Suprapubic skin (tissue), 4 donors: ENCODE measurements at regions not wholly inside any gene's neighbourhood (a gene's known extent, or its start where the extent isn't known, plus 50 kb on each side); places are given as distances from the start of the nearest gene placed in this dataset.
"Not testable (repeated sequence)": the region's sequence is repeated elsewhere in the genome, so short reads cannot be mapped to it uniquely, and the experiment has no call there.

Source experiments
- DNase-seq, 2 donors: peaks; one replicate each; pipeline ENCODE4 v3.0.0-alpha.2; 2019; ENCODE audit warnings: low spot score in 2 of 2
- H3K27ac ChIP-seq: fragments of 200-600 bp; sonication (generic); one replicate; pipeline ENCODE4 v1.5.1; 2019
- H3K27me3 ChIP-seq: fragments of 200-600 bp; sonication (generic); one replicate; pipeline ENCODE4 v1.5.1; 2019
- H3K36me3 ChIP-seq: fragments of 200-600 bp; sonication (generic); one replicate; pipeline ENCODE4 v1.5.1; 2019
- H3K4me1 ChIP-seq: fragments of 200-600 bp; sonication (generic); one replicate; pipeline ENCODE4 v1.5.1; 2019
- H3K4me3 ChIP-seq: fragments of 200-600 bp; sonication (generic); one replicate; pipeline ENCODE4 v1.5.1; 2019; ENCODE audit warnings: mild to moderate bottlenecking
- H3K9me3 ChIP-seq: fragments of 200-600 bp; sonication (generic); one replicate; pipeline ENCODE4 v1.5.1; 2019
- CTCF ChIP-seq, 2 donors: fragments of 200-600 bp in 1 of 2; fragments of 450-650 bp in 1 of 2; sonication (generic) in 1 of 2; IDR thresholded peaks; one replicate each; pipeline ENCODE4 v1.5.1; 2016 to 2019; ENCODE audit warnings: antibody characterized with exemption in 2 of 2, mild to moderate bottlenecking in 1 of 2, moderate library complexity in 1 of 2
- EP300 ChIP-seq: sonication (generic); formaldehyde crosslinking; IDR thresholded peaks from one replicate; pipeline ENCODE4 v1.6.1; 2017; ENCODE audit warnings: antibody characterized with exemption
- POLR2A ChIP-seq, 2 donors: fragments of 450-650 bp; IDR thresholded peaks; one replicate each; pipeline ENCODE4 v1.6.1; 2017; ENCODE audit warnings: antibody characterized with exemption in 2 of 2, mild to moderate bottlenecking in 2 of 2, moderate library complexity in 2 of 2
- POLR2AphosphoS5 ChIP-seq, 3 donors: sonication (generic); formaldehyde crosslinking; IDR thresholded peaks; one replicate each; pipeline ENCODE4 v1.6.1; 2017; ENCODE audit warnings: antibody characterized with exemption in 3 of 3
- WGBS: methylation state at CpG from one replicate; pipeline ENCODE4 v1.1.5; 2018; 5-methylcytosine and 5-hydroxymethylcytosine counted together

GRCh38 chrX:46200413-46200812 lies 344.8 kb downstream of the ZNF674 start:
- no peak overlapping the region for H3K27ac ChIP-seq
- H3K36me3 ChIP-seq, result no peaks in the 10 kb centered on the region
- 26% methylated on average over 1 of the region's 1 CpG for WGBS
- TF ChIP-seq CTCF (IDR thresholded peaks at IDR 0.05) (no peak), POLR2A (IDR thresholded peaks at IDR 0.05) (no peak), POLR2AphosphoS5 (IDR thresholded peaks at IDR 0.05) (no peak), EP300 (no peak)
- no peaks in the 10 kb centered on the region for H3K27me3 ChIP-seq
- no peaks in the 10 kb centered on the region for H3K4me1 ChIP-seq
- no peaks in the 10 kb centered on the region for H3K9me3 ChIP-seq
- DNase-seq, result no peak
- no peak overlapping the region for H3K4me3 ChIP-seq

- whole genome bisulfite sequencing, result 85% methylated on average over 1 of the region's 1 CpG
- no peaks in the 10 kb centered on the region for H3K4me1 ChIP-seq
- TF ChIP-seq POLR2AphosphoS5 (IDR thresholded peaks at IDR 0.05), result no peak
- no peak for TF ChIP-seq EP300
- no peak for TF ChIP-seq CTCF (IDR thresholded peaks at IDR 0.05)
- no peak for TF ChIP-seq POLR2A (IDR thresholded peaks at IDR 0.05)
- no peaks in the 10 kb centered on the region for H3K27me3 ChIP-seq
- H3K27ac ChIP-seq, result no peak overlapping the region
- H3K4me3 ChIP-seq, result no peak overlapping the region
- H3K36me3 ChIP-seq, result no peaks in the 10 kb centered on the region
- H3K9me3 ChIP-seq, result no peaks in the 10 kb centered on the region
- no peak for DNase-seq
Observed at GRCh38 chrX:46198858-46199257, 346.4 kb downstream of the ZNF674 start.

- not testable (repeated sequence) for H3K9me3 ChIP-seq, H3K36me3 ChIP-seq, H3K27me3 ChIP-seq, H3K27ac ChIP-seq, H3K4me3 ChIP-seq, DNase-seq, H3K4me1 ChIP-seq
- 50% methylated on average over 1 of the region's 2 CpGs for WGBS
Observed at GRCh38 chrX:46186811-46187106, 358.5 kb downstream of the ZNF674 start.

- Histone ChIP-seq H3K4me1 (no peaks in the 10 kb centered on the region), H3K36me3 (no peaks in the 10 kb centered on the region), H3K27ac (no peak overlapping the region), H3K9me3 (no peaks in the 10 kb centered on the region), H3K4me3 (no peak overlapping the region), H3K27me3 (no peaks in the 10 kb centered on the region)
- DNase-seq, result no peak
- no peak for TF ChIP-seq CTCF (IDR thresholded peaks at IDR 0.05)
- no peak for TF ChIP-seq POLR2A (IDR thresholded peaks at IDR 0.05)
- no peak for TF ChIP-seq POLR2AphosphoS5 (IDR thresholded peaks at IDR 0.05)
- TF ChIP-seq EP300, result no peak
- 45% methylated on average over 7 of the region's 7 CpGs for WGBS
Observed at GRCh38 chrX:46185923-46186810, 359.1 kb downstream of the ZNF674 start.

- Histone ChIP-seq H3K9me3 (no peaks in the 10 kb centered on the region), H3K4me3 (no peak overlapping the region), H3K27ac (no peak overlapping the region), H3K27me3 (no peaks in the 10 kb centered on the region), H3K36me3 (no peaks in the 10 kb centered on the region), H3K4me1 (no peaks in the 10 kb centered on the region)
- WGBS, result 41% methylated on average over 2 of the region's 2 CpGs
- DNase-seq, result no peak
- TF ChIP-seq EP300 (no peak), CTCF (IDR thresholded peaks at IDR 0.05) (no peak), POLR2A (IDR thresholded peaks at IDR 0.05) (no peak), POLR2AphosphoS5 (IDR thresholded peaks at IDR 0.05) (no peak)
Observed at GRCh38 chrX:46184749-46185148, 360.5 kb downstream of the ZNF674 start.

- Histone ChIP-seq H3K9me3 (no peaks in the 10 kb centered on the region), H3K27ac (no peak overlapping the region), H3K4me3 (no peak overlapping the region), H3K27me3 (no peaks in the 10 kb centered on the region), H3K4me1 (no peaks in the 10 kb centered on the region), H3K36me3 (no peaks in the 10 kb centered on the region)
- no peak for DNase-seq
- WGBS, result 64% methylated on average over 2 of the region's 3 CpGs
- TF ChIP-seq POLR2AphosphoS5 (IDR thresholded peaks at IDR 0.05) (no peak), EP300 (no peak), POLR2A (IDR thresholded peaks at IDR 0.05) (no peak), CTCF (IDR thresholded peaks at IDR 0.05) (no peak)
Observed at GRCh38 chrX:46180258-46180687, 364.9 kb downstream of the ZNF674 start.
